H9 (cell line): ENCODE measurements at regions not wholly inside any gene's neighbourhood (a gene's known extent, or its start where the extent isn't known, plus 50 kb on each side); places are given as distances from the start of the nearest gene placed in this dataset.

Experiments used
- DNase-seq: peaks from one replicate; pipeline ENCODE4 v3.0.0-alpha.2; 2017
- H2AFZ ChIP-seq: one replicate; pipeline ENCODE4 v1.6.1; 2013; ENCODE audit warnings: mild to moderate bottlenecking, low read length, control low read depth, moderate library complexity
- H2AK5ac ChIP-seq: 2 replicates; pipeline ENCODE4 v1.6.1; 2013; ENCODE audit warnings: low read length, control low read depth, mixed read lengths; ENCODE audit not compliant: insufficient read length
- H2BK120ac ChIP-seq: one replicate; pipeline ENCODE4 v1.6.1; 2013; ENCODE audit warnings: low read depth, mild to moderate bottlenecking, low read length, control low read depth, inconsistent platforms; ENCODE audit not compliant: poor library complexity, severe bottlenecking
- H2BK12ac ChIP-seq: 2 replicates; pipeline ENCODE4 v1.6.1; 2013; ENCODE audit warnings: low read length, control low read depth, mixed read lengths, low read depth; ENCODE audit not compliant: insufficient read length
- H2BK15ac ChIP-seq: 2 replicates; pipeline ENCODE4 v1.6.1; 2013; ENCODE audit warnings: low read depth, low read length, control low read depth
- H2BK20ac ChIP-seq: one replicate; pipeline ENCODE4 v1.6.1; 2013; ENCODE audit warnings: low read depth, mild to moderate bottlenecking, low read length, control low read depth, inconsistent platforms; ENCODE audit not compliant: poor library complexity, severe bottlenecking
- H2BK5ac ChIP-seq: 2 replicates; pipeline ENCODE4 v1.6.1; 2013; ENCODE audit warnings: low read length, control low read depth, mixed read lengths; ENCODE audit not compliant: insufficient read length
- H3K14ac ChIP-seq: 2 replicates; pipeline ENCODE4 v1.6.1; 2013; ENCODE audit warnings: low read length, control low read depth; ENCODE audit not compliant: insufficient read depth
- H3K18ac ChIP-seq: 2 replicates; pipeline ENCODE4 v1.6.1; 2013; ENCODE audit warnings: low read depth, mild to moderate bottlenecking, mixed read lengths, low read length, control low read depth; ENCODE audit not compliant: insufficient read length
- H3K23ac ChIP-seq: 2 replicates; pipeline ENCODE4 v1.6.1; 2013; ENCODE audit warnings: low read length, control low read depth, mixed read lengths, low read depth; ENCODE audit not compliant: insufficient read length
- H3K23me2 ChIP-seq: 2 replicates; pipeline ENCODE4 v1.6.1; 2013; ENCODE audit warnings: low read depth, mild to moderate bottlenecking, mixed read lengths, low read length, control low read depth; ENCODE audit not compliant: insufficient read length, poor library complexity, severe bottlenecking
- H3K27ac ChIP-seq: 2 replicates; pipeline ENCODE4 v1.5.1; 2013; ENCODE audit warnings: low read length, control low read depth, mixed read lengths, low read depth; ENCODE audit not compliant: insufficient read length
- H3K27me3 ChIP-seq: 2 replicates; pipeline ENCODE4 v1.6.1; 2013; ENCODE audit warnings: low read length, control low read depth, inconsistent platforms; ENCODE audit not compliant: insufficient read depth
- H3K4ac ChIP-seq: 2 replicates; pipeline ENCODE4 v1.6.1; 2013; ENCODE audit warnings: low read depth, mild to moderate bottlenecking, control low read depth, inconsistent platforms, low read length, moderate library complexity
- H3K4me1 ChIP-seq: 2 replicates; pipeline ENCODE4 v1.6.1; 2013; ENCODE audit warnings: low read length, control low read depth, inconsistent platforms; ENCODE audit not compliant: insufficient read depth
- H3K4me2 ChIP-seq: 2 replicates; pipeline ENCODE4 v1.6.1; 2013; ENCODE audit warnings: low read length, control low read depth, mixed read lengths; ENCODE audit not compliant: insufficient read length, insufficient read depth
- H3K56ac ChIP-seq: 2 replicates; pipeline ENCODE4 v1.6.1; 2013; ENCODE audit warnings: low read depth, mild to moderate bottlenecking, mixed read lengths, low read length, control low read depth; ENCODE audit not compliant: insufficient read length
- H3K79me1 ChIP-seq: 2 replicates; pipeline ENCODE4 v1.6.1; 2013; ENCODE audit warnings: low read depth, mild to moderate bottlenecking, moderate library complexity, low read length, control low read depth, inconsistent platforms; ENCODE audit not compliant: insufficient read depth, poor library complexity, severe bottlenecking
- H3K79me2 ChIP-seq: 2 replicates; pipeline ENCODE4 v1.6.1; 2013; ENCODE audit warnings: low read length, control low read depth, inconsistent platforms; ENCODE audit not compliant: insufficient read depth
- H3K9ac ChIP-seq: 2 replicates; pipeline ENCODE4 v1.6.1; 2013; ENCODE audit warnings: low read length, control low read depth, mixed read lengths; ENCODE audit not compliant: insufficient read length; ENCODE audit errors: extremely low read depth
- H3K9me3 ChIP-seq: one replicate; pipeline ENCODE4 v1.6.1; 2013; ENCODE audit warnings: low read depth, low read length, inconsistent platforms; ENCODE audit not compliant: control insufficient read depth
- H3T11ph ChIP-seq: one replicate; pipeline ENCODE4 v1.6.1; 2013; ENCODE audit warnings: mild to moderate bottlenecking, low read length, control low read depth, inconsistent platforms
- H4K20me1 ChIP-seq: one replicate; pipeline ENCODE4 v1.6.1; 2013; ENCODE audit not compliant: control insufficient read depth, insufficient read length, insufficient read depth
- H4K5ac ChIP-seq: 2 replicates; pipeline ENCODE4 v1.6.1; 2013; ENCODE audit warnings: low read depth, mild to moderate bottlenecking, mixed read lengths, low read length, control low read depth; ENCODE audit not compliant: insufficient read length
- H4K8ac ChIP-seq: replicated peaks from 2 replicates; pipeline ENCODE4 v1.6.1; 2013; ENCODE audit warnings: low read length, control low read depth, mixed read lengths, low read depth; ENCODE audit not compliant: insufficient read length
- H4K91ac ChIP-seq: 2 replicates; pipeline ENCODE4 v1.6.1; 2013; ENCODE audit warnings: low read depth, mild to moderate bottlenecking, moderate library complexity, mixed read lengths, low read length, control low read depth; ENCODE audit not compliant: insufficient read length
- H3K27ac Mint-ChIP-seq, 3 experiments: 2 replicates in 2 of 3; 3 replicates in 1 of 3; pipeline ENCODE4 v1.8.0; 2020 to 2021; ENCODE audit warnings: mixed read lengths in 3 of 3, mild to moderate bottlenecking in 1 of 3, moderate library complexity in 1 of 3
- H3K27me3 Mint-ChIP-seq: 2 replicates; pipeline ENCODE4 v1.8.0; 2021; ENCODE audit warnings: low read depth, mild to moderate bottlenecking, moderate library complexity, mixed read lengths
- H3K36me3 Mint-ChIP-seq, 3 experiments: 2 replicates in 2 of 3; 3 replicates in 1 of 3; pipeline ENCODE4 v1.8.0; 2020 to 2021; ENCODE audit warnings: low read depth in 3 of 3, mixed read lengths in 3 of 3; ENCODE audit not compliant: insufficient read depth in 1 of 3
- H3K4me1 Mint-ChIP-seq, 2 experiments: 2 replicates each; pipeline ENCODE4 v1.8.0; 2020; ENCODE audit warnings: mixed read lengths in 2 of 2
- H3K4me3 Mint-ChIP-seq, 2 experiments: 2 replicates in 1 of 2; 3 replicates in 1 of 2; pipeline ENCODE4 v1.8.0; 2020 to 2021; ENCODE audit warnings: mild to moderate bottlenecking in 2 of 2, mixed read lengths in 2 of 2, moderate library complexity in 1 of 2
- H3K9me3 Mint-ChIP-seq, 2 experiments: 2 replicates in 1 of 2; 3 replicates in 1 of 2; pipeline ENCODE4 v1.8.0; 2020; ENCODE audit warnings: mild to moderate bottlenecking in 2 of 2, mixed read lengths in 2 of 2, moderate library complexity in 1 of 2
- WGBS: extraction: QIAGEN DNeasy Blood & Tissue Kit; methylation state at CpG from one replicate; pipeline ENCODE4 v1.1.7; 2013; ENCODE audit warnings: missing lambda C conversion rate, low lambda C conversion rate, mixed read lengths; ENCODE audit not compliant: insufficient read length; ENCODE audit errors: extremely low coverage; 5-methylcytosine and 5-hydroxymethylcytosine counted together
- TF ChIP-seq, protein P1 (sequence below): fragments of 200-600 bp; sonication (generic); conservative IDR thresholded peaks from 3 replicates; pipeline ENCODE4 v1.8.0; 2021; ENCODE audit warnings: antibody characterized with exemption, mild to moderate bottlenecking

GRCh38 chr6:98384334-98384733 lies 450.0 kb upstream of the POU3F2 start:
- no peak overlapping the region for H2BK20ac ChIP-seq
- no peaks in the 10 kb centered on the region for H3K27me3 ChIP-seq
- H3K9me3 Mint-ChIP-seq: peaks cover 0 to 6% of the 10 kb centered on the region in 2 experiments; a peak in 3 of 5 replicates
- peaks cover 3% of the 10 kb centered on the region; the same call in 1 of the 2 replicates for H3K4me1 ChIP-seq
- no peaks in the 10 kb centered on the region for H3K27me3 Mint-ChIP-seq
- peaks cover 23 to 25% of the 10 kb centered on the region in 2 experiments for H3K4me1 Mint-ChIP-seq
- no peak overlapping the region for H3T11ph ChIP-seq
- no peak overlapping the region for H2BK5ac ChIP-seq
- H3K4me2 ChIP-seq: no peak overlapping the region
- no peaks in the 10 kb centered on the region for H4K20me1 ChIP-seq
- H3K36me3 Mint-ChIP-seq: peaks cover 0 to 5% (median 4%) of the 10 kb centered on the region in 3 experiments; a peak in 5 of 7 replicates
- WGBS: no CpG with 5 or more reads among the region's 7 CpGs
- H4K8ac ChIP-seq: no peak overlapping the region
- no peak overlapping the region for H3K56ac ChIP-seq
- H3K23ac ChIP-seq: no peak overlapping the region
- no peak overlapping the region for H2AK5ac ChIP-seq
- H2AFZ ChIP-seq: peak overlapping the region; percentile 40
- no peak overlapping the region for H4K91ac ChIP-seq
- no peak overlapping the region for H3K4me3 Mint-ChIP-seq
- H3K23me2 ChIP-seq: no peaks in the 10 kb centered on the region
- no peak overlapping the region for H3K14ac ChIP-seq
- H3K27ac ChIP-seq: no peak overlapping the region
- H2BK120ac ChIP-seq: no peak overlapping the region
- H3K27ac Mint-ChIP-seq: peak overlapping the region in 1 of 3 experiments; percentile 88; a peak in 2 of 7 replicates
- H2BK15ac ChIP-seq: no peak overlapping the region
- no peak overlapping the region for H3K9ac ChIP-seq
- no peak overlapping the region for H4K5ac ChIP-seq
- no peak for DNase-seq
- no peak overlapping the region for H3K18ac ChIP-seq
- no peak overlapping the region for H3K4ac ChIP-seq
- no peaks in the 10 kb centered on the region for H3K9me3 ChIP-seq
- H3K79me2 ChIP-seq: no peaks in the 10 kb centered on the region
- TF ChIP-seq, protein P1, sequence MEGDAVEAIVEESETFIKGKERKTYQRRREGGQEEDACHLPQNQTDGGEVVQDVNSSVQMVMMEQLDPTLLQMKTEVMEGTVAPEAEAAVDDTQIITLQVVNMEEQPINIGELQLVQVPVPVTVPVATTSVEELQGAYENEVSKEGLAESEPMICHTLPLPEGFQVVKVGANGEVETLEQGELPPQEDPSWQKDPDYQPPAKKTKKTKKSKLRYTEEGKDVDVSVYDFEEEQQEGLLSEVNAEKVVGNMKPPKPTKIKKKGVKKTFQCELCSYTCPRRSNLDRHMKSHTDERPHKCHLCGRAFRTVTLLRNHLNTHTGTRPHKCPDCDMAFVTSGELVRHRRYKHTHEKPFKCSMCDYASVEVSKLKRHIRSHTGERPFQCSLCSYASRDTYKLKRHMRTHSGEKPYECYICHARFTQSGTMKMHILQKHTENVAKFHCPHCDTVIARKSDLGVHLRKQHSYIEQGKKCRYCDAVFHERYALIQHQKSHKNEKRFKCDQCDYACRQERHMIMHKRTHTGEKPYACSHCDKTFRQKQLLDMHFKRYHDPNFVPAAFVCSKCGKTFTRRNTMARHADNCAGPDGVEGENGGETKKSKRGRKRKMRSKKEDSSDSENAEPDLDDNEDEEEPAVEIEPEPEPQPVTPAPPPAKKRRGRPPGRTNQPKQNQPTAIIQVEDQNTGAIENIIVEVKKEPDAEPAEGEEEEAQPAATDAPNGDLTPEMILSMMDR: no peak
- no peak overlapping the region for H2BK12ac ChIP-seq
- H3K79me1 ChIP-seq: no peaks in the 10 kb centered on the region
